Neuronal stem cell (in vitro differentiated cells): ENCODE measurements at regions not wholly inside any gene's neighbourhood (a gene's known extent, or its start where the extent isn't known, plus 50 kb on each side); places are given as distances from the start of the nearest gene placed in this dataset.

ENCODE experiments used
- DNase-seq: peaks from one replicate; pipeline ENCODE4 v3.0.0-alpha.2; 2013; ENCODE audit warnings: low spot score
- H2AFZ ChIP-seq: one replicate; pipeline ENCODE4 v1.6.1; 2013; ENCODE audit warnings: mild to moderate bottlenecking, low read length, inconsistent platforms
- H2AK5ac ChIP-seq: 2 replicates; pipeline ENCODE4 v1.6.1; 2013; ENCODE audit warnings: low read depth, mild to moderate bottlenecking, inconsistent platforms, low read length, moderate library complexity, mixed read lengths
- H2BK120ac ChIP-seq: 2 replicates; pipeline ENCODE4 v1.6.1; 2013; ENCODE audit warnings: low read depth, mild to moderate bottlenecking, inconsistent platforms, low read length, moderate library complexity, mixed read lengths
- H2BK12ac ChIP-seq: one replicate; pipeline ENCODE4 v1.6.1; 2013; ENCODE audit warnings: low read length, inconsistent platforms
- H2BK15ac ChIP-seq: 2 replicates; pipeline ENCODE4 v1.6.1; 2013; ENCODE audit warnings: mild to moderate bottlenecking, low read length, inconsistent platforms, mixed read lengths
- H2BK5ac ChIP-seq: one replicate; pipeline ENCODE4 v1.6.1; 2013; ENCODE audit warnings: inconsistent platforms, mild to moderate bottlenecking, low read length, moderate library complexity
- H3K14ac ChIP-seq: one replicate; pipeline ENCODE4 v1.6.1; 2013; ENCODE audit warnings: low read length, inconsistent platforms
- H3K18ac ChIP-seq: 2 replicates; pipeline ENCODE4 v1.6.1; 2013; ENCODE audit warnings: low read length, inconsistent platforms
- H3K23ac ChIP-seq: 2 replicates; pipeline ENCODE4 v1.6.1; 2013; ENCODE audit warnings: low read depth, mild to moderate bottlenecking, mixed read lengths, low read length, inconsistent platforms; ENCODE audit not compliant: poor library complexity
- H3K27ac ChIP-seq: replicated peaks from 3 replicates; pipeline ENCODE4 v1.5.1; 2013; ENCODE audit warnings: low read length, inconsistent platforms
- H3K27me3 ChIP-seq, 3 experiments: 2 replicates each; pipeline ENCODE4 v1.6.1; 2013; ENCODE audit warnings: low read length in 3 of 3, mild to moderate bottlenecking in 2 of 3, inconsistent platforms in 1 of 3, low read depth in 1 of 3, mixed read lengths in 1 of 3, moderate library complexity in 1 of 3; ENCODE audit not compliant: control insufficient read depth in 3 of 3, insufficient read depth in 3 of 3
- H3K36me3 ChIP-seq, 2 donors: replicated peaks in 1 of 2; 2 replicates each; pipeline ENCODE4 v1.6.1; 2013; ENCODE audit warnings: low read length in 2 of 2; ENCODE audit not compliant: control insufficient read depth in 2 of 2, insufficient read depth in 2 of 2
- H3K4ac ChIP-seq: 2 replicates; pipeline ENCODE4 v1.6.1; 2013; ENCODE audit warnings: inconsistent platforms, mild to moderate bottlenecking, low read length, moderate library complexity
- H3K4me1 ChIP-seq, 2 donors: 1 replicate in 1 of 2; 2 replicates in 1 of 2; pipeline ENCODE4 v1.6.1; 2013; ENCODE audit warnings: low read length in 2 of 2, low read depth in 1 of 2; ENCODE audit not compliant: control insufficient read depth in 2 of 2, insufficient read depth in 1 of 2
- H3K4me2 ChIP-seq: one replicate; pipeline ENCODE4 v1.6.1; 2013; ENCODE audit warnings: mild to moderate bottlenecking, low read length, inconsistent platforms; ENCODE audit not compliant: insufficient read depth, poor library complexity, severe bottlenecking
- H3K4me3 ChIP-seq, 2 donors: 2 replicates each; pipeline ENCODE4 v1.5.1; 2013; ENCODE audit warnings: low read length in 2 of 2, mild to moderate bottlenecking in 2 of 2, inconsistent platforms in 1 of 2, moderate library complexity in 1 of 2
- H3K79me1 ChIP-seq: one replicate; pipeline ENCODE4 v1.6.1; 2013; ENCODE audit warnings: low read depth, mild to moderate bottlenecking, inconsistent platforms, low read length, moderate library complexity
- H3K9ac ChIP-seq: one replicate; pipeline ENCODE4 v1.6.1; 2013; ENCODE audit warnings: mild to moderate bottlenecking, low read depth, low read length, inconsistent platforms; ENCODE audit not compliant: poor library complexity
- H3K9me3 ChIP-seq, 2 donors: replicated peaks in 1 of 2; 2 replicates each; pipeline versions ENCODE3 to v1.6.1; 2013; ENCODE audit warnings: low read length in 2 of 2, mild to moderate bottlenecking in 2 of 2, inconsistent platforms in 1 of 2, low read depth in 1 of 2, mixed read lengths in 1 of 2, moderate library complexity in 1 of 2; ENCODE audit not compliant: control insufficient read depth in 2 of 2, insufficient read depth in 1 of 2
- H4K8ac ChIP-seq: one replicate; pipeline ENCODE4 v1.6.1; 2013; ENCODE audit warnings: low read depth, mild to moderate bottlenecking, inconsistent platforms, low read length, moderate library complexity
- H4K91ac ChIP-seq: one replicate; pipeline ENCODE4 v1.6.1; 2013; ENCODE audit warnings: low read length, low read depth, mild to moderate bottlenecking, inconsistent platforms; ENCODE audit not compliant: poor library complexity
- WGBS, 2 donors: extraction: QIAGEN DNeasy Blood & Tissue Kit; methylation state at CpG; one replicate each; pipeline ENCODE4 v1.1.7; 2013; ENCODE audit warnings: missing lambda C conversion rate in 2 of 2, mixed read lengths in 1 of 2; ENCODE audit not compliant: insufficient read length in 2 of 2, insufficient replicate concordance in 1 of 2; ENCODE audit errors: extremely low coverage in 2 of 2; 5-methylcytosine and 5-hydroxymethylcytosine counted together

GRCh38 chr15:47035475-47036406 is 681.6 kb upstream of the SEMA6D start:
- Histone ChIP-seq H3K4ac (no peak overlapping the region), H3K18ac (no peak overlapping the region), H3K9me3 (no peaks in the 10 kb centered on the region), H2AFZ (no peak overlapping the region), H3K4me1 (no peaks in the 10 kb centered on the region), H2BK120ac (no peak overlapping the region), H3K36me3 (no peaks in the 10 kb centered on the region), H3K9ac (no peak overlapping the region), H3K27me3 (no peaks in the 10 kb centered on the region), H4K8ac (no peak overlapping the region), H2BK5ac (no peak overlapping the region), H2BK12ac (no peak overlapping the region), H3K23ac (no peak overlapping the region), H2BK15ac (no peak overlapping the region), H3K79me1 (no peaks in the 10 kb centered on the region), H4K91ac (no peak overlapping the region), H2AK5ac (no peak overlapping the region), H3K4me2 (no peak overlapping the region), H3K27ac (no peak overlapping the region), H3K14ac (no peak overlapping the region), H3K4me3 (no peak overlapping the region)
- no CpG with 5 or more reads among the region's 2 CpGs for WGBS, 2 donors
- no peak for DNase-seq

GRCh38 chr15:47037003-47037402 is 680.3 kb upstream of the SEMA6D start:
- no peak overlapping the region for H4K8ac ChIP-seq
- no peak for DNase-seq
- H2BK5ac ChIP-seq: no peak overlapping the region
- no peak overlapping the region for H3K27ac ChIP-seq
- WGBS, 2 donors: no CpG with 5 or more reads among the region's 1 CpG
- no peaks in the 10 kb centered on the region for H3K9me3 ChIP-seq
- no peak overlapping the region for H3K18ac ChIP-seq
- no peak overlapping the region for H2AFZ ChIP-seq
- no peak overlapping the region for H3K4ac ChIP-seq
- no peaks in the 10 kb centered on the region for H3K36me3 ChIP-seq
- H3K4me3 ChIP-seq: no peak overlapping the region
- no peak overlapping the region for H2AK5ac ChIP-seq
- H3K4me2 ChIP-seq: no peak overlapping the region
- H3K79me1 ChIP-seq: no peaks in the 10 kb centered on the region
- no peak overlapping the region for H3K23ac ChIP-seq
- H4K91ac ChIP-seq: no peak overlapping the region
- H3K4me1 ChIP-seq: no peaks in the 10 kb centered on the region
- no peak overlapping the region for H2BK12ac ChIP-seq
- no peak overlapping the region for H2BK15ac ChIP-seq
- H3K9ac ChIP-seq: no peak overlapping the region
- no peak overlapping the region for H3K14ac ChIP-seq
- no peak overlapping the region for H2BK120ac ChIP-seq
- H3K27me3 ChIP-seq: no peaks in the 10 kb centered on the region

GRCh38 chr15:47039225-47039624 is 678.1 kb upstream of the SEMA6D start:
- Histone ChIP-seq H3K4me1 (no peaks in the 10 kb centered on the region), H2BK12ac (no peak overlapping the region), H4K8ac (no peak overlapping the region), H2BK15ac (no peak overlapping the region), H3K9ac (no peak overlapping the region), H2BK5ac (no peak overlapping the region), H3K18ac (no peak overlapping the region), H3K79me1 (no peaks in the 10 kb centered on the region), H3K9me3 (no peaks in the 10 kb centered on the region), H3K14ac (no peak overlapping the region), H3K27me3 (no peaks in the 10 kb centered on the region), H3K23ac (no peak overlapping the region), H3K36me3 (no peaks in the 10 kb centered on the region), H3K27ac (no peak overlapping the region), H3K4ac (no peak overlapping the region), H2BK120ac (no peak overlapping the region), H3K4me2 (no peak overlapping the region), H2AFZ (no peak overlapping the region), H4K91ac (no peak overlapping the region), H3K4me3 (no peak overlapping the region), H2AK5ac (no peak overlapping the region)
- DNase-seq: no peak
- WGBS, 2 donors: no CpG with 5 or more reads among the region's 1 CpG

- Histone ChIP-seq H4K91ac (no peak overlapping the region), H3K4ac (no peak overlapping the region), H3K14ac (no peak overlapping the region), H4K8ac (no peak overlapping the region), H3K4me3 (no peak overlapping the region), H2BK15ac (no peak overlapping the region), H3K9me3 (peaks cover 0 to 1% of the 10 kb centered on the region in 2 donors), H3K27ac (no peak overlapping the region), H3K9ac (no peak overlapping the region), H3K18ac (no peak overlapping the region), H3K4me2 (no peak overlapping the region), H2BK12ac (no peak overlapping the region), H3K79me1 (no peaks in the 10 kb centered on the region), H2AFZ (no peak overlapping the region), H2BK120ac (no peak overlapping the region), H3K36me3 (no peaks in the 10 kb centered on the region), H3K23ac (no peak overlapping the region), H3K27me3 (no peaks in the 10 kb centered on the region), H2AK5ac (no peak overlapping the region), H2BK5ac (no peak overlapping the region), H3K4me1 (no peaks in the 10 kb centered on the region)
- no CpG with 5 or more reads among the region's 1 CpG for WGBS, 2 donors
- no peak for DNase-seq
These were observed 676.0 kb upstream of the SEMA6D start for GRCh38 chr15:47041301-47041700.
